ENCODE measurements at regions not wholly inside any gene's neighbourhood (a gene's known extent, or its start where the extent isn't known, plus 50 kb on each side); places are given as distances from the start of the nearest gene placed in this dataset.

DNA sequence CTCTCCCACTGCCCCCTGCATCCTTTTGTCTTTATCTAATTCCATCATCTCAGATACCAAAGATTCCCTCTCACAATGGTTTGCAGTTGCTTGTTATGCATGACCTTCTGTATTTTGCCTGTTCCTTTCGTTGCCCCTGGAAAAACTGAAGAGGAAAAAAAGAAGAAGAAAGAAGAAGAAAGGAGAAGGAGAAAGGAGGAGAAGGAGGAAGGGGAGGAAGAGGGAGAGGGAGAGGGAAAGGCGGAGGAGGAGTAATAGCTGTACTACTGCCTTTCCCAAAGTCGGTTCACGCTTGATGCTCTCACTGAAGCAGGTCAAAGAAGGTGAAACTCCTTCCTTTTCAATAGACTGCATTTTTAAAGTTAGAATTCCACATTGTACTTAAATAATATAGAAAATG lies 513.8 kb downstream of the PTPRC start:
- DNase-seq (ENCODE audit: low read depth) = no peak

DNA sequence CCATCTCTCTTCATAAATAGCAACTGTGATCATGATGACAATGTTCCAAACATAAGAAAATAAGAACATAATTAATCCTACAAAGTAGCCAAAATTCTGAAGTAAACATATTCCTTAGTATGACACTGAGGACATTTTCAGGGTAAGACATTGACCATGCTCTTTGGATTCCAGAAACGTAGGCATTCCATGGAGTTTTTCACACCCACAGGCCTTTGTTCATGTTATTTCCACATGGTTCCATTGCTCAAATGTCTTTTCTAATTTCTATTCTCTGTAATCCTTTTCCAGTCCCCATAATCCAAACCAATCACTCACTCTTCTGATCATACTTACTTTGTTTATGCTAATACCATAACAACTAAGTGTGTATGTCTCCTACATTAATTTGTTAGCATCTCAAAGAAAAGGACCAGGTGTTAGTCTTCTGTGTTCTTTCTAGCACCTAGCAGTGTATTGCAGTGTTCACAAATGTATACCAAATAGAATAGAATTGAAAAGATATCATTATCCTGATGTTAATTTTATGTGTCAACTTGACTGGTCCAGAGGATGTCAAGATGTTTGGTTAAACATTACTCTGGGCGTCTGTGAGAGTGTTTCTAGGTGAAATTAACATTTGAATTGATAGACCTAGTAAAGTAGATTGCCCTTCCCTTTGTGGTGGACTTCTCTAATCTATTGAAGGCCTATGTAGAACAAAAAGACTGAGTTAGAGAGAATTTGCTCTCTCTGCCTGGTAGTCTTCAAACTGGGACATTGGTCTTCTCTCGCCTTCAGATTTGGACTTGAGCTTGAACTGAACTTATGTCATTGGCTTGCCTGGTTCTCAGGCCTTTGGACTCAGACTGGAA lies 516.6 kb downstream of the PTPRC start:
- DNase-seq (ENCODE audit: low read depth) = no peak

DNA sequence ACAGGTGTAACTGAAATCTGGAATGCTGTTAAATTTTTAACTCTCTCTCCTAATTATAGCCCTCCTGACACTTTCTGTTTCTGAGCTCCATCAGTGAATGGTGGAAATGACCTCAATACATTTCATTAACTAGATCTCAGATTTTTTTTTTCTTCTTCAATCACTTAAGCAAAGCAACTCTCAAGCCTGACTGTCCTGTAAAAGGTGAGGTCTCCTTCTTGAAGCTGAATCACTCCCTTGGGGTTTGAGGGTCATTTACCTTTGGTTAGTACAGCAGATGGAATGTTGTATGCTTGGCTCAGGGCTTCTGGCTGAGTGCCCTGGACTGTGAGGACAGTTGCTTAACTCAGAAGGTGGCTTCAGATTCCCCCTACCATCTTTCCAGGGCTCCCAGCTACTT lies 518.7 kb downstream of the PTPRC start:
- DNase-seq (ENCODE audit: low read depth) = peak; percentile 55

DNA sequence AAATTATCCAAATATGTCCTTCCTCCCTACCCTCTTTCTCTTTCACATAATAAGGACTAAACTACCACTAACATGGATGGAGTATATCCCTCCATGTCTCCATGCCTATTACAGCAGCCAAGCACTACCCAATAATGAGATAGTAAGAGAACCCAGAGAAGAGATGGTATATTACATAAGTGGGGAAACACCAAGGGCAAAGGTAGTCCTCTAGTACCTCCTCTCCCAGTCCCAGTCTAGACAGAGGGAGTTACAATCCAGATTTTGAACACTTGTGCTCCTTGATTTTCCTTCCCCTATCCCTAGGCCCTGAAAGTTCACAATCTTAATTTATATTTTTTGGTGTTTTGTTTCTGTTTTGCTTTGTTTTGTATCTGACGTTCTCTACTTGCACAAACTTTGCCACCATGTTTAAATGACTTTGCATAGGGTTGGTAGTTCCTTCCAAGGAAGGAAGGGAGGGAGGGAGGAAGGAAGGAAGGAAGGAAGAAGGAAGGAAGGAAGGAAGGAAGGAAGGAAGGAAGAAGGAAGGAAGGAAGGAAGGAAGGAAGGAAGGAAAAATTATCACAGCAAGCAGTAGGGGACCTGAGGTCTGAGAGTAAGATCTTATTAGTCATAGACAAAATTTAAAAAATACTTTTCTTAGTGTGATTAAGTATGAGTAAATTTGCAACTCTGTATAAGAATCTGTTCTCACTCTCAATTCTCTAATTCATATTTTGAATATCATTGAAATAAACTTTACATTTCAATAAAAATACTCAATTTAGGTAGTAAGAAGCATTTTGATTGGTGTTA lies 521.9 kb downstream of the PTPRC start:
- DNase-seq (ENCODE audit: low read depth) = no peak

DNA sequence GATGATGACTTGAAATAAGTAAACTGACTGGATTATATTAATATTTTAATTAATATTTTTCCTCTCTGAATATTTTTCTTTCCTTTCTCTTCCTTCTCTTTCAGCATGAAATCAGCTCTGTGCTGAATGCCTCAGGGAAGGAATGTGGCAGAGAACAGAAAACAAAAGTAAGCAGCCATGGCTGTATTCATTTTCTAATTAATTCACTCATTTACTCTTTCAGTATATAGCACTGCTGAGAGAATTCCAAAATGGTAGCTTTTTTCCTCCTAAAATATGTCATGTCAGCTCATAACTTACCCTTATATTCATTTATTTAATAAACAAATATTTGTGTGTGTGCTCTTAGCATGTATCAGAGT lies 522.5 kb downstream of the PTPRC start:
- no peak for DNase-seq (ENCODE audit: low read depth)

DNA sequence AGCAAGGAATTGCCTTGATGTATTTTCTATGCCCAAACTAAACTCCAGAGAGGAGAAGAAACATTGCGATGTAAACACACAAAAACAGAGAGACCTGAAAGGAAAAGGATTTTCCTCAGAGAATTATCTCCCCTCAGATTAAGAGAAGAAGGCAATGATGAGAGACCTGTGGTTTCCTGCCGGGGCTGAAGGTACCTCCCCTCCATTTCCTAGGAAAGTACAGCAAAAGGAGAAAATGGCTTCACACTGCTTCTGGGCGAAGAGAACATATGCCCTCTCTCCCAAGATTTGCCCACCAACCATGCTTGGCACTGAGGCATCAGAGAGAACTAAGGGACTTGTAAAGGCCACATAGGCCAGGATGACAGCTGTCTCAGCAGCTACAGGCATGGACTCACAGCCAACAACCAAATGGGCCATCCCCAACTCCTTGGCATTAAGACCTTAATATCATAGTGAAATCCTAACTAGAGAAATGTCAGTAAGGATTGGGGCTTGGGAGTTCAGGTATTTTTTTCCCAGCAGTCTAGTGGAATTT lies 523.0 kb downstream of the PTPRC start:
- no peak for DNase-seq (ENCODE audit: low read depth)

DNA sequence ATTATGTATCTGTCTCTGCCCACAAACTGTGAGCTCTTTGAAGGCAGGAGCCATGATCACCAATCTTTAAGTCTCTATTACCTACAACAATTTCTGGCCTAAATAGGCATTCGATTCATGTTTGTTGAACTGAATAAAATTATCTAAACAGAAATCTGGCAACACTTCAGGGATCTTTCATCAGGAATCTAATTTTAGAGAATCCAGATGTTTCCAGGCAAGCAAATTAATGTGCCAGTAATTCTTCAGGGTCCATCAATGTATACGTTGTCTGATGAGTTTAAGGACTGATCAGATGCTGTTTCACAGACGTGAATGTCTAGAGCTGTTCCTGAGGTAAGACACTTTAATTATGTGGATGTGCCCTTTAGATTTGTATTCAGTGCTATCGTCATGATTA lies 524.4 kb downstream of the PTPRC start:
- DNase-seq (ENCODE audit: low read depth) = no peak

DNA sequence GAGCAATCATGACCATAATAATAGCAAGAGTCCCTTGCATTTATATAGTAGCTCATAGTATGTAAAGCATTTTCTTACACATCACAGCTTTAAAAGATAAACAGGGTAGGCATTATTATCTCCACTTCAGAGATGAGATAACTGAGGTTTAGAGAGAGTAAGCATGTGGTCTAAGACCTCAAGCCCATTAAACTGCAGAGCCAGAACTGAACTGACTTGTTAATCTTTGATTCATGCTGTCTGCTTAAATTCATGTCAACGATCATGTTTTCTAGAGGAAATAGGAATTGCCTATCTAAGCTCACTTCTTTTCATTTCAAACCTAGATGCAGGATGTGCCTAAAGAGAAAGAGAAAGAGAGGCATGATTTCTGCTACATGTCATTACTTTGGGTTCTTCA lies 524.8 kb downstream of the PTPRC start:
- DNase-seq (ENCODE audit: low read depth) = no peak

DNA sequence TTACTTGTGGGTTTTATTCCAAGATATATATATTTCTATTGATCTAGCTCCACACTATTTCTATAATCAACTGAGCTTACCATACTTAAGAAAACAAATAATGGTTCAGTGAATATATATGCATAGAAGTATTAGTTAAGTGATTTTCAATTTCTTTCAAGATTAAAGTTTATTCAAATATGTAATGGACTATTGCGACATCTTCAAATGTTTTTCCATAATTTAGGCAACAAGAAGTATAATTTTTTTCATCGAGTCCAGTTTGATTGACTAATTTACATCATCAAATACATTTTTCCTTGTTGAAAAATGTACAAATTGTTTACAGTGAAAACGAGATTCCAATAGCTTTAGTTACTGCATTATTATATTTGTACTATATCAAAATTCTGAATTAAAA lies 528.6 kb downstream of the PTPRC start:
- no peak for DNase-seq (ENCODE audit: low read depth)

DNA sequence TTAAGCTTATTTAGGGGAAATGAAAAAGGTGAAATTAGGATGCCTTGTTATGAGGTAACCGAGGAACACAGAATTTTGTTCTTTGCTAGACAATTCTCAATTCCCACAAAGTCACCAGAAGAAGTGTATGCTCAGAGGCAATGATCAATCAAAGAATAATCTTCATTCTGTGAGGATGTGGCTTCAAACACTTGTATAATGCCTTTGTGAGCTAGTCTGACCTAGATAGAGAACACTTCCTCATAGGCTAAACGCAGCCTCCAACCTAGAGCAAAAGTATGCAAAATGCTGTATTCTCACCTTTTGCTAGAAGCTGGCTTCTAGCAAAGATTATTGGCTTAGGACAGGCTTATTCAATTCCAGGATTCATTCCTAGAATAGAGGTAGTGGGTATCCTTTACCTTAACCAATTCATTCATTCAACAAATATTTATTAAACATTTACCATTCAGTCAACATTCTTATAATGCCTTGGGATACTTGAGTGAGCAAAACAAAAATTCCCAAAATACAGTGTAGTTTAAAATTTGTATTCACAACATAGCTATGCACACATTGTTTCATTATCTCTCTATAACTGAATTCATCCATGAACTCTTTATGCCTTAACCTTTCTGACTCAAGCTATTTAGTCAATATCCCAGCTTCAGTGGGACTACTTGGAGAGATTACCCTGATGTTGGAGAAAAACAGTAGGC lies 530.2 kb downstream of the PTPRC start:
- no peak for DNase-seq (ENCODE audit: low read depth)

DNA sequence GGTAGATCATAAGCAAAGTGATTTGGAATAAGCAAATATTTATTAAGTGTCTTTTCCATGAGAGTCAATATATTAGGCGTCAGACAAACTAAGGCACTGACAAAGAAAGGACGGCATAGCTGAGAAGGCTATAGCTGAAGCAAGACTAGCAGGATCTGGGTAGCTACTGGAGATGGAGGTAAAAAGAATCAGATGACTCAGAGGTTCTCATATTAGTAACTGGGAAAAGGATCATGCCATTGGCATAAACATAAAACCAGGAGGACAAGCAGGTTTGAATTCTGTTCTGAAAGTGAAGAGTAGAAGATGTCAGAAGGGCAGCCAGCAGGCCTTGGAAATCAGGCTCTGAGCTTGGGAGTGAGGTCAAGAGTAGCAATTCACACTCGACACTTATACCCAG lies 531.9 kb downstream of the PTPRC start:
- no peak for DNase-seq (ENCODE audit: low read depth)

DNA sequence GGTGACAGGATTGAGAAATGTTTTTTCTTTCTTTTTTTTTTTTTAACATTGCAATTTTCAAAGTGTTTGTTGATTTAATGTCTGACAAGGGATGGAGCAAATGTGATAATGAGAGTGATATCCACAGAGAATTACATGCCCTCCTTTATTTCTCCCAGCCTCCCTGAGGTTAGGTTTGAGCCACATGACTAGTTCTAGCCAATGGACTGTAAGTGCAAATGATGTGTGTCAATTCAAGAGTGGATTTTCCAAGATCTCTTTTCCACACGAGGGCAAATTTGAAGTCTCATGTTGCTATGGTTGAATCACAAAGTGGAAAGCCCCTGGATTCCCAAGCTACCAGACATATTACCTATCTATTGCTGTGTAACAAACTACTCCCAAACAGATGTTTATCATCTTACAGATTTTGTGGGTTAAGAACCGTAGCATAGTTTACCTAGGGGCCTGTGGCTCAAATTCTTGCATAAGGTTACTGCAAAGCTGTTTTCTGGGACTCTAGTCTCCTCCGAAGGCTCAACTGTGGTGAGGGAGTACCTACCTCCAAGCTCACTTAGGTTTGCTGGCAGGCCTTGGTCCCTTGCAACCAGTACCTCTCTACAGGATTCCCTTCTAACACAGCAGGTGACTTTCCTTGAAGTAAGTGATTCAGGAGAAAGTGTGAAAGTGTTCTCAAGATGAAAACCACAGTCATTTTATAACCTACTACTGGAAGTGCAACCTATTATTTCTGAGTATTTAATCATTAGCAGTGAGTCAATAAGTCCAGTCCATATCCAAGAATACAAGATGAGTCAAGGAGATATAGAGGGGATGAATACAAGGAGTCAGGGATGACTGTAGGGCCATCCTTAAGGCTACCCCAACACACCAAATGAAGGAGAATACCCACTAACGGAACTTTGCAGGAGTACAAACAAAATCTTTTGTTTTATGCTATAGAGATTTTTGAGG lies 533.6 kb downstream of the PTPRC start:
- DNase-seq (ENCODE audit: low read depth) = no peak

DNA sequence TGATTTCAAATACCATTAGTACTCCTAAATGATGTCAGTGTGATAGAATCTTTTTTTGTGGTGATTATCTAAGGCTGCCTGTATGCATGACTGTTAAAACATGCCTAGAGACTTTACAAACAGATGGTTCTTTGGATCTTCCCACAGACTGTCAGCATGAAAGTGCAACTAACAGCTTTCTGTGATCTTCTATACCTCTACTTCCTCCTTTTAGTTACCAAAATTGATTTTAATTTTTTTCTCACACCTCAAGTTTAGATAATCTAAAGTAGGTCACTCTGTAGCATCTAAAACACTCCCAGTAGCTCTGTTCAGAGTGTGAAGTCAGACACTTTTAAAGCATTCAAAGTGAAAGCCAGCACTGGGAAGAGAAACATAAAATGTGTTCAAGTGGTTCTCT lies 534.5 kb downstream of the PTPRC start:
- peak; percentile 63 for DNase-seq (ENCODE audit: low read depth)

DNA sequence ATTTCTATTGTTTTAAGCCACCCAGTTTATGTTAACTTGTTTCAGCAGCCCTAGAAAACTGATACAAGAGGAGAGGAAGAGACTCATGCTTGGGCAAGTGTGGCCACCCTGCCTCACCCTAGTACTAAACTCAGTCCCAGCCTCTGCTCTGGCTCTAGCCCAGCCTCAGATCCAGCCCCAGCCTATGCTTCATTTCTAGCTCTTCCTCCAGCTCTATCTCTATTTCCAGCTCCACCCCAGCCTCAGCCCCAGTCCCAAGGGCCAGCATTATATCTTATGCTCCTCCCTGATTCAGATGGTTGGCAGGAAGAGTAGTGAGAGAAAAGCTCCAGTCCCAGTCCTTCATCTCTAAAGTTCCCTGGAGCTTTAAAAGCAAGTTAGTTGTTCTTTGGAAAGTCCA lies 535.5 kb downstream of the PTPRC start:
- no peak for DNase-seq (ENCODE audit: low read depth)

DNA sequence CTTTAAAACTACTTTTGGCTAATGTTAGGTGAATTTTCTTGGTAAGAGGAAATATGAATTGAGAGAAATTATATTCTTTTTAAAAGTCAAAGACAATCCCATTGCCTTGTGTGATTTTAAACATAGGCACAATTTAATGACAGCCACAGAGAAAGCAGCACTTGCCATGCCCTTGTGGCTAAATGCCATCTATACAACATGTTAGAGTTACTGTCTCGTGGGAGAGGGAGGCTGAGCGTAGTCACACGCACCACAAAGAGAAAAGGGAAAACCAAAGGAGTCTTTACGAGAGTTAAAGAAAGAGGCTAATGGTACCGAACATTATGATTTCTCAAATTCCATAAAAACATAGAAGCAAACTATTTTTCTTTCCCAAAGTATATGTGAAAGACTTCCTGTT lies 537.9 kb downstream of the PTPRC start:
- no peak for DNase-seq (ENCODE audit: low read depth)

DNA sequence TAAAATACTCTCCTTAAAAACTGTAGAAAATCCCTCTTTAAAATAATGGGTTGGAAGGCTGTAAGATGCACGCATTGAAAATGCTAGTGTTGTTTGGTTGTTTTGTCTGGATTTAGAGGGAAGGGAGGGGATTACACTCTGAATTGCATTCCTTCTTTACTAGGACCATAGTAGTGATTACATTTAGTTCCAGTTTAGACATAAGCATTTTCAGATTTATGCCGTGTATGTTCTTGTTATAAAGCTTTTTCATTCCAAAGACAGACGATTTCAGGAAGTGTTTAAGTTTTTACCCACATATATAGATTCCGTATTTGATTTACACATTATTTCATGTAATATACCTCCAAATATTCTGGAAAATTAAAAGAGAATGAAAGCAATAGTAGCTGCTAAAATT lies 538.4 kb downstream of the PTPRC start:
- no peak for DNase-seq (ENCODE audit: low read depth)

DNA sequence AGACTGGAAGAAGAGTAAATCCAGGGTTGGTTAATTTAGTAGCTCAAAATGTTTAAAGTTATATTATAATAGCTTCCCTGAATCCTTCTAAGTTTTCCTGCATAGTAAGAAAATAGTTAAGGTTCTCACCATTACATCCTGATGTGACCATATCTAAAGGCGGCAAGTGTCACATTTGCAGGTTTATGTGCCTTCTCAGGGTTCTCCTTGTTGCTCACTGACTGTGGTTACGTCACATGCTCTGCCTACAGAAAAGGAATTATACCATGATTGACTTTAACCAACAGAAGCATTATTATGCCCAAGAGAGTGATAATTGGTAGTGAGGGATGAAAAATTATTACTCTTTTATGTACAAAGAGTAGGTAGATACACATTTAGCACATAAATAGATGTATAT lies 539.8 kb downstream of the PTPRC start:
- DNase-seq (ENCODE audit: low read depth) = no peak

DNA sequence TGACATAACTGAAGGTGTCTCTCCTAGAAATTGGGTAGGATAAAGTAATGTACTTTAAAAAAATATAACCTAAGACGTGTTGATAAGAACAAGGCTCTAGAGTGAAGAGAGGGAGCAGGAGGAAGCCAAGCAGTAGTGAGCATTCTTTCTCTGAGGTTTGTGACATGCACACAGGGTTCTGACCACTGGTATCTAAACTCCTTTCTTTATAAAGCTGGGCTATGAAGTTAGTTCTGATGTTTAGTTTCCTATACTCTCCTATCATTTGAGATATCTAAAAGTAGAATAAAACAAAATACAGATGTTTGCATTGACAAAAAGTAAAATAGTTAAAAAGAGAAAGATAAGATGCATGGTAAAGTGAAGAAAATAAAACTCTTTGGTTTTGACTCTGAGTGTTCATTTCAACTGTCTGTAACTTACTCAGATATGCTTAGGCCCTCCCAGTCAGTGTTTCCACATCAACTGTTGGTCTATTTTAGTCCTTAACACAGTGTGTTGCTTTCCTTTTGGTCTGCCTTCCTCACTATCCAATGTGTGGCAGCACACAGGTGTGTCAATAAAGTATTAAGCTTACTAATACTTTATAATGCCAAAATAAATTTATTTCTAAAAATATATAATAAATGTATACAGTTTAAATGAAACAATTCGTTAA lies 543.5 kb downstream of the PTPRC start:
- DNase-seq (ENCODE audit: low read depth) = peak; percentile 75

DNA sequence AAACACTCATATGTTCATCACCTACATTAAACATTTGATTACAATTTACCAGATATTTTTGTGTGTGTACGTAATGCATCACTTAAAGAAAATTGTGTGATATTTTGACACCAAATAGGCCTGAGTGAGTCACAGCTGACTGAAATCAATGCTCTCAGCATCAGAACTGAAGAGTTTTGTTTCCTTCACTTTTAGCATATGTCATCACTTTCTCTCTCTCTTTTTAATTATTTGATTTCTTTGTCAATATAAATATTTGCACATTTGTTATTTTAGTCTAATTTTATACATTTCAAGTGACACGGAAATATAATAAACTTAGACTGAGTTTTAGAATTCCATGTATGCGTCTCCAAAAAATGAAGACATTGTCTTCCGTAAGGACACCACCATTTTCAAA lies 545.3 kb downstream of the PTPRC start:
- no peak for DNase-seq (ENCODE audit: low read depth)

DNA sequence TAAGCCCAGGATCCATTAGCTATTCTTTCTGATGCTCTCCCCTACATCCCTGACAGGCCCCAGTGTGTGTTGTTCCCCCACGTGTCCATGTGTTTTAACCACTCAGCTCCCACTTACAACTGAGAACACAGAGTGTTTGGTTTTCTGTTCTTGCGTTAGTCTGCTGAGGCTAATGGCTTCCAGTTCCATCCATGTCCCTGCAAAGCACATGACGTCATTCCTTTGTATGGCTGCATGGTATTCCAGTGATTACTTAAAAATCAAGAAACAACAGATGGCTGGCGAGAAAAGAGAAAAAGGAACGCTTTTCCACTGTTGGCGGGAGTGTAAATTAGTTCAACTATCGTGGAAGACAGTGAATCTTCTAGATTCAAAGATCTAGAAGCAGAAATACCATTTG lies 556.0 kb downstream of the PTPRC start:
- DNase-seq (ENCODE audit: low read depth) = no peak

Measured in myocyte (in vitro differentiated cells).